CD4-positive, CD25-positive, alpha-beta regulatory T cell (primary cell): ENCODE measurements at regions not wholly inside any gene's neighbourhood (a gene's known extent, or its start where the extent isn't known, plus 50 kb on each side); places are given as distances from the start of the nearest gene placed in this dataset.

Experiments used
- ATAC-seq, 2 donors: fragments of 150-1000 bp; cut with Tn5 transposase; one replicate each; pipeline ENCODE4 v1.10.0; 2021; ENCODE audit warnings: low read depth in 2 of 2, moderate number of reproducible peaks in 2 of 2, moderate library complexity in 1 of 2
- DNase-seq, 3 donors: peaks; one replicate each; pipeline versions ENCODE4 v3.0.0 to v3.0.0-alpha.2; 2012 to 2022; ENCODE audit warnings: mixed read lengths in 1 of 3
- H3K27ac ChIP-seq: one replicate; pipeline ENCODE4 v1.7.0; 2013; ENCODE audit warnings: mild to moderate bottlenecking, low read length; ENCODE audit not compliant: insufficient read depth, poor library complexity, severe bottlenecking
- H3K27me3 ChIP-seq: one replicate; pipeline ENCODE4 v1.7.0; 2013; ENCODE audit warnings: low read length; ENCODE audit not compliant: control insufficient read depth, insufficient read depth
- H3K36me3 ChIP-seq: one replicate; pipeline ENCODE4 v1.7.0; 2013; ENCODE audit warnings: mild to moderate bottlenecking, low read length, moderate library complexity; ENCODE audit not compliant: control insufficient read depth, insufficient read depth
- H3K4me1 ChIP-seq: 2 replicates; pipeline ENCODE4 v1.7.0; 2013; ENCODE audit warnings: mild to moderate bottlenecking, low read length; ENCODE audit not compliant: insufficient read depth, control insufficient read depth, poor library complexity, severe bottlenecking
- H3K4me3 ChIP-seq: one replicate; pipeline ENCODE4 v1.7.0; 2013; ENCODE audit warnings: low read depth, mild to moderate bottlenecking, low read length, moderate library complexity
- H3K9me3 ChIP-seq, 2 experiments: 1 replicate in 1 of 2; 2 replicates in 1 of 2; pipeline ENCODE4 v1.7.0; 2013; ENCODE audit warnings: low read length in 2 of 2, mild to moderate bottlenecking in 1 of 2, moderate library complexity in 1 of 2; ENCODE audit not compliant: control insufficient read depth in 2 of 2
- H3K27ac Mint-ChIP-seq, 3 donors: one replicate each; pipeline ENCODE4 v1.8.0; 2020 to 2022; ENCODE audit warnings: mild to moderate bottlenecking in 3 of 3, mixed read lengths in 3 of 3, moderate library complexity in 2 of 3
- H3K27me3 Mint-ChIP-seq: one replicate; pipeline ENCODE4 v1.8.0; 2022; ENCODE audit warnings: mild to moderate bottlenecking, mixed read lengths
- H3K36me3 Mint-ChIP-seq: one replicate; pipeline ENCODE4 v1.8.0; 2020; ENCODE audit warnings: mixed read lengths
- H3K4me1 Mint-ChIP-seq, 4 donors: one replicate each; pipeline ENCODE4 v1.8.0; 2020 to 2022; ENCODE audit warnings: mixed read lengths in 4 of 4, mild to moderate bottlenecking in 1 of 4
- H3K4me3 Mint-ChIP-seq, 4 donors: one replicate each; pipeline ENCODE4 v1.8.0; 2020 to 2022; ENCODE audit warnings: mild to moderate bottlenecking in 4 of 4, mixed read lengths in 4 of 4, moderate library complexity in 3 of 4
- H3K9me3 Mint-ChIP-seq, 7 donors: one replicate each; pipeline ENCODE4 v1.8.0; 2020 to 2022; ENCODE audit warnings: mixed read lengths in 7 of 7, mild to moderate bottlenecking in 3 of 7, moderate library complexity in 2 of 7

DNA sequence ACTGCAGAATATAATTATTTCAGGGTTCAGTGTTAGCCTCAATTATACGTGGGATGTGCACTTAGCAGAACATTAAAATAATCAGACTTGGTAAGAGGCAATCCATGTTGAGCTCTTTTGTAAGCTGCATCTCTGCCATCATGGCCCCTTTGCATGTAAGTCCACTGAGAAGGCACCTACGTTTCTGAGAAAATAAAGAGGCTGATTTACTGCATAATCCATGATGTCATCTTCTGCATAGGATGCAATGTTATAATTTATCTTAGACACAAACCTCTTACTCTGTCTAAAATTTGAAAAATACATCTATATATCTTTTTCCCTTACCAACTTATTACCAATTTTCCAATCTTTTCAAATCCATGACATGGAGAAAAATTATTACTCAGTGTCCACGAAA, 1294.7 kb downstream of the ZPLD1 start:
- no peak overlapping the region for H3K27ac ChIP-seq
- H3K9me3 ChIP-seq: no peaks in the 10 kb centered on the region
- H3K27ac Mint-ChIP-seq: no peak overlapping the region
- no peaks in the 10 kb centered on the region for H3K27me3 Mint-ChIP-seq
- DNase-seq (no peak), ATAC-seq (no peak)
- no peaks in the 10 kb centered on the region for H3K36me3 ChIP-seq
- peaks cover 0 to 11% (median 6%) of the 10 kb centered on the region in 7 donors for H3K9me3 Mint-ChIP-seq
- no peaks in the 10 kb centered on the region for H3K36me3 Mint-ChIP-seq
- no peaks in the 10 kb centered on the region for H3K4me1 ChIP-seq
- H3K4me1 Mint-ChIP-seq: no peaks in the 10 kb centered on the region
- H3K27me3 ChIP-seq: no peaks in the 10 kb centered on the region
- H3K4me3 ChIP-seq: no peak overlapping the region
- no peak overlapping the region for H3K4me3 Mint-ChIP-seq

DNA sequence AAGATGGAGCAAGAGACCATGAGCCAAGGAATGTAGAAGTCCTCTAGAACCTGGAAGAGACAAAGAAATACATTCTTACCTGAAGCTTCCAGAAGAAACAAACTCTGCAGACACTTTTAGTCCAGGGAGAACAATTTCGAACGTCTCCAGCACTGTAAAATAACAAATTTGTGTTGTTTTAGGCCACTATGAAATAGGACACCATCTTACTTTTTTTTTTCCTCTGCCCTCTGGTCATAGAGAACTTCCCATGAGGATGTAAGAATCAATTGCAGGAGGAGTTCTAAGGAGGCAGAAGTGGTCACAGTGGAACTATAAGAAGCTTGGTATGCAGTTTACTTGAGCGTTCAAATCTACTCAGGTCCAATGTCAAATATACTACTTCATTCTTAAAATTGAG, 1295.9 kb downstream of the ZPLD1 start:
- no peaks in the 10 kb centered on the region for H3K36me3 Mint-ChIP-seq
- H3K4me3 ChIP-seq: no peak overlapping the region
- ATAC-seq (no peak), DNase-seq (no peak)
- H3K9me3 ChIP-seq: no peaks in the 10 kb centered on the region
- no peaks in the 10 kb centered on the region for H3K4me1 ChIP-seq
- H3K4me1 Mint-ChIP-seq: no peaks in the 10 kb centered on the region
- H3K27ac ChIP-seq: no peak overlapping the region
- no peaks in the 10 kb centered on the region for H3K27me3 Mint-ChIP-seq
- H3K36me3 ChIP-seq: no peaks in the 10 kb centered on the region
- no peak overlapping the region for H3K4me3 Mint-ChIP-seq
- no peak overlapping the region for H3K27ac Mint-ChIP-seq
- no peaks in the 10 kb centered on the region for H3K27me3 ChIP-seq
- peaks cover 0 to 12% (median 6%) of the 10 kb centered on the region in 7 donors for H3K9me3 Mint-ChIP-seq

DNA sequence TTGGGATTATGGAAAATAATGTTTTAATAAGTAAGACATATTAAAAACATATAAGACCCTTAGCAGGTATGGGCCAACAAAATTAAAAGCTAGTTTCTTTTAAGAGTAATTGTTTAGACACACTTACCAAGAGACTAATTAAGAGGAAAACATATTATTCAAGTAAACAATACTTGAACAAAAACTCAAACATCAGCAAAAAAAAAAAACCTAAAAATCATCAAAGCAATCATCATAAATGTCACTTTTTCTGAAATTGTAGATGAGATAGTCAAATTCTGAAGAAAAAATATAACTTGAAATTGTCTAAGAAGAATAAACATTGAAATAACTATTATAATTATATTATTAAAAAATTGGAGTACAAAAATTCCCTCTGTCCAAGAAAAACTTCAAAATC, 1318.2 kb downstream of the ZPLD1 start:
- H3K36me3 ChIP-seq: no peaks in the 10 kb centered on the region
- H3K27ac ChIP-seq: no peak overlapping the region
- H3K27me3 Mint-ChIP-seq: no peaks in the 10 kb centered on the region
- ATAC-seq (no peak), DNase-seq (no peak)
- H3K27me3 ChIP-seq: no peaks in the 10 kb centered on the region
- no peaks in the 10 kb centered on the region for H3K4me1 ChIP-seq
- H3K4me3 Mint-ChIP-seq: no peak overlapping the region
- H3K9me3 ChIP-seq: peaks cover 0 to 1% of the 10 kb centered on the region in 2 experiments
- H3K27ac Mint-ChIP-seq: no peak overlapping the region
- no peaks in the 10 kb centered on the region for H3K4me1 Mint-ChIP-seq
- no peaks in the 10 kb centered on the region for H3K36me3 Mint-ChIP-seq
- H3K4me3 ChIP-seq: no peak overlapping the region
- H3K9me3 Mint-ChIP-seq: peaks cover 0 to 6% (median 3%) of the 10 kb centered on the region in 7 donors

DNA sequence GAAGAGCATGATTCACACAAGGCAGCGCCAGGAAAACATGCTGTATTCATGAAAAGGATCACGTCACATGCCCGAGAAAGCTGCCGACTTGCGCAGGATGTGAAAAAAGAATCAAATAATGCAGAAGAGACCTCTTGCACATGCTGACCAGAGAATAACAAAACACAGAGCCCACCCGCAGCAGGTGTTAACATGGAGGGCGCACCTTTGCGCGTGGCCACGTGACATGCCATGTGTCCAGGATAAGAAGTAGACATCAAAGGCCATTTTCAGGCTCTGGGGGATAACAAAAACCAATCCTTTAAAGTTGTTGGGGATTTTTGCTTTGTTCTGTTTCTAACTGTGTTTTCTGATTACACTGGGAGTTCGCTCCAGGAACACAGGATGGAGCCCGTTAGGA, 1332.8 kb downstream of the ZPLD1 start:
- H3K27me3 ChIP-seq: no peaks in the 10 kb centered on the region
- ATAC-seq: no peak

DNA sequence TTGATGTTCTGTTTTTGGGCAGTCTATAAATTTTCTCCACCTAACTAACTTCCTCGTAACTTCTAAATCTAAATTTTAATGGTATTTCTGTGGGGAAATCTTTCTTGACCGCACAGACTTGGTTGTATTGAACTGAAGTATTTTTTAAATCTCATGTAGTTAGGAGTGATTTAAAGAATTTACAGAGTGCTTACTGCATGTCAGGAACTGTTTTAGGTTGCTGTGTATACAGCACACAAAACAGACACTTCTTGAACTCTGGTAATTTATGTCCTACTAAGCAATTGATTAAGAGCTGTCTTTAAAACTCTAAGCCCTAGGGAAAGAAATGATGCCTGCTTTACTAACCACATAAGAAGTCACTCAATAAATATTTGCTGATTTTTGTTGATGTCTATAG, 1350.2 kb downstream of the ZPLD1 start:
- Mint-ChIP-seq H3K4me1 (peaks cover 0 to 1% (median 0%) of the 10 kb centered on the region in 4 donors), H3K27ac (no peak overlapping the region), H3K36me3 (no peaks in the 10 kb centered on the region), H3K9me3 (peaks cover 0 to 11% (median 3%) of the 10 kb centered on the region in 7 donors), H3K27me3 (no peaks in the 10 kb centered on the region), H3K4me3 (no peak overlapping the region)
- no peak for ATAC-seq
- no peaks in the 10 kb centered on the region for H3K27me3 ChIP-seq
- H3K9me3 ChIP-seq: no peaks in the 10 kb centered on the region
- no peak overlapping the region for H3K4me3 ChIP-seq
- DNase-seq: no peak
- no peaks in the 10 kb centered on the region for H3K36me3 ChIP-seq
- H3K4me1 ChIP-seq: no peaks in the 10 kb centered on the region
- H3K27ac ChIP-seq: no peak overlapping the region

More for the DNA sequence above, 1332.8 kb downstream of the ZPLD1 start:
- no peak overlapping the region for H3K27ac ChIP-seq
- no peak for DNase-seq
- H3K36me3 ChIP-seq: no peaks in the 10 kb centered on the region
- no peaks in the 10 kb centered on the region for H3K9me3 ChIP-seq
- Mint-ChIP-seq H3K27ac (no peak overlapping the region), H3K9me3 (peaks cover 2 to 15% (median 8%) of the 10 kb centered on the region in 7 donors), H3K36me3 (no peaks in the 10 kb centered on the region), H3K4me3 (no peak overlapping the region), H3K4me1 (no peaks in the 10 kb centered on the region), H3K27me3 (no peaks in the 10 kb centered on the region)
- H3K4me3 ChIP-seq: no peak overlapping the region
- H3K4me1 ChIP-seq: no peaks in the 10 kb centered on the region

DNA sequence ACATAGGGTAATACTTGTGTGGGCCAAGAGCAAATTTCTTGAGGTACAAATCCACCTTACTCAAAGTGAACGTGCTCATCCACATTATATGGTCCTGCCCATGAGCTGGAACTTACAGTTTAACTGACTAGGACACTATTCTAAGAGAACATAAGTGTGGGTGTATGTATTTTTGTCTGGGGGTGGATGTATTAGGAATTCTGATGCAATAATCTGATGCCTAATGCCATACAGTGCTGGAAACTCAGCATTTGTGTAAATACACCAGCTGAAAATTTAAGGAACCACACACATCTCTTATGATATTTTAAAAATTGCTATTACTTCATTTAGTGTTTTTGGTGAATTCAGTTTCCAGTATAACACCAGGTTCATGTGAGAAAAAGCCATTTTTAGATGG, 1350.7 kb downstream of the ZPLD1 start:
- ATAC-seq (no peak), DNase-seq (no peak)
- H3K36me3 Mint-ChIP-seq: no peaks in the 10 kb centered on the region
- H3K27me3 ChIP-seq: no peaks in the 10 kb centered on the region
- no peaks in the 10 kb centered on the region for H3K9me3 ChIP-seq
- no peaks in the 10 kb centered on the region for H3K4me1 ChIP-seq
- no peaks in the 10 kb centered on the region for H3K36me3 ChIP-seq
- peaks cover 0 to 1% (median 0%) of the 10 kb centered on the region in 4 donors for H3K4me1 Mint-ChIP-seq
- no peaks in the 10 kb centered on the region for H3K27me3 Mint-ChIP-seq
- H3K27ac ChIP-seq: no peak overlapping the region
- no peak overlapping the region for H3K27ac Mint-ChIP-seq
- peaks cover 0 to 11% (median 3%) of the 10 kb centered on the region in 7 donors for H3K9me3 Mint-ChIP-seq
- H3K4me3 Mint-ChIP-seq: no peak overlapping the region
- H3K4me3 ChIP-seq: no peak overlapping the region

DNA sequence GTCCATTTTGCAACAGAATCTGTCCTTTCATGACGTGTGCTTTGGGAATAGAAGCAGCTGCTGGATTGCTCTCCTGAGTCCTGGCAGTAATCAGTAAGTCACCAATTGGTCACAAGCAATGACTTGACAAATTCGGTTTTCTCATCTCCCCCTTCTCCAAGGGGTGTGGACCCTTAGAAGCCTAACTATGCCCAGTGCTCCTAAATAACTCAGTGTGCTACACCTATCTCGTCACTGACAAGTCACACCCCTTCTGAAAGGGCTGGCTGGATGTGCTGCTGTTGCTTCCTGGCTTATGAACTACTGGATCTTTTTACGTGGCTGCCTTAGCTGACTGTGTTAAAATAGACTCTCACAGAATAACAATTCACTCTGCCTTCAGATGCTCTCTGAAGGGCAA, 1351.5 kb downstream of the ZPLD1 start:
- H3K27ac ChIP-seq: no peak overlapping the region
- DNase-seq (no peak), ATAC-seq (no peak)
- no peaks in the 10 kb centered on the region for H3K4me1 Mint-ChIP-seq
- no peak overlapping the region for H3K4me3 ChIP-seq
- peaks cover 0 to 11% (median 3%) of the 10 kb centered on the region in 7 donors for H3K9me3 Mint-ChIP-seq
- H3K27me3 ChIP-seq: no peaks in the 10 kb centered on the region
- no peaks in the 10 kb centered on the region for H3K9me3 ChIP-seq
- no peaks in the 10 kb centered on the region for H3K4me1 ChIP-seq
- H3K36me3 Mint-ChIP-seq: no peaks in the 10 kb centered on the region
- no peak overlapping the region for H3K27ac Mint-ChIP-seq
- no peak overlapping the region for H3K4me3 Mint-ChIP-seq
- no peaks in the 10 kb centered on the region for H3K27me3 Mint-ChIP-seq
- no peaks in the 10 kb centered on the region for H3K36me3 ChIP-seq

DNA sequence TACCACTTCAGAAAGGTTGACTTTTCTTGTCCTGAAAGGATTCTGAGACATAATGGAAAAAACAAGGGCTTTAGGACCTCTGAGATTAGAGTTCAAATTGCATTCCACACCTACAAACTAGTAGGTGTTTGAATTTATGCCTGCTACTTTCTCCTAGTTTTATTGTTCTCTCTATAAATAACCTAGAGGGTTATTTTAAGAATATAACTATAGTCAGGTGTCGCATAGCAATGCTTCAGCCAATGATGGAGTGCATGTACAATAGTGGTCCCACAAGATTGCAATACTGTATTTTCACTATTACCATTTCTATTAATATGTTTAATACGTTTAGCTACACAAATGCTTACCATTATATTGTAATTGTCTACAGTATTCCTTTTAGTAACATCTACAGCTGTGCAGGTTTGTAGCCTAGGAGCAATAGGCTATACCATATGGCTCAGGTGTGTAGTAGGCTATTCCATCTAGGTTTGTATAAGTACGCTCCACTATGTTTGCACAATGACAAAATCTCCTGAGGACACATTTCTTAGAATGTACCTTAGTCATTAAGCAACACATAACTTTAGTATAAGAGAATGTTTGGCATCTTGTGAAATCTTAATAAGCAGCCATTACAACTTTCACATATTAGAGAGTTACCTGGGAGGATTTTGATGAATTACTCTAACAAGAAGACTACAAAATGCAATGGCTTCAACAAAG, 1352.5 kb downstream of the ZPLD1 start:
- Histone ChIP-seq H3K36me3 (no peaks in the 10 kb centered on the region), H3K27me3 (no peaks in the 10 kb centered on the region), H3K27ac (no peak overlapping the region), H3K4me1 (no peaks in the 10 kb centered on the region), H3K4me3 (no peak overlapping the region), H3K9me3 (no peaks in the 10 kb centered on the region)
- ATAC-seq: no peak
- no peak for DNase-seq
- no peaks in the 10 kb centered on the region for H3K27me3 Mint-ChIP-seq
- H3K9me3 Mint-ChIP-seq: peaks cover 0 to 11% (median 3%) of the 10 kb centered on the region in 7 donors
- no peaks in the 10 kb centered on the region for H3K4me1 Mint-ChIP-seq
- no peak overlapping the region for H3K27ac Mint-ChIP-seq
- H3K36me3 Mint-ChIP-seq: no peaks in the 10 kb centered on the region
- no peak overlapping the region for H3K4me3 Mint-ChIP-seq
